ENCODE measurements at regions not wholly inside any gene's neighbourhood (a gene's known extent, or its start where the extent isn't known, plus 50 kb on each side); places are given as distances from the start of the nearest gene placed in this dataset.

DNA sequence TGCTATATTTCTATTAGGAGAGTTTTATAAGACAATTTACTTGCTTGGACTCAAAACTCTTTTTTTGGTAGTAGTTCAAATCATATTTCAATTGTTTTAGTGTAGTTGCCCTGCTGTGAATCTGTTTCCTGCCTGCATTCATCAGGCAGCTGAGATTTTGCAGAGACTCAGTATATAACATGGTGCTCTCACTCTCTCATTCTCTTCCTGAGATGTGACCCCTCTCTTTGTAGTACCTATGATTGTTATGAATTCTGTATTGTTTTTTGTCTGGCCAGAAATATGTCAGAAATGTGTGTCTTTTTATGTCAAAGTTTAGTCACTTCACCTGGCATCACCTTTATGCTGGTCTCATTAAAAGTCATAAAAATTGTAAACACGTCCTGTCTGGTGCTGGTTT is 374.0 kb downstream of the RAPGEF2 start:
- no peaks in the 10 kb centered on the region for H3K27me3 ChIP-seq
- no peak for DNase-seq
- no peak overlapping the region for H3K4me3 ChIP-seq
- WGBS, 2 donors (ENCODE audit: low coverage in 1 of 2): 30 to 54% methylated on average over 1 of the region's 1 CpG
- H3K9me3 ChIP-seq: no peaks in the 10 kb centered on the region
- H3K4me1 ChIP-seq: no peaks in the 10 kb centered on the region
- TF ChIP-seq, protein P1, sequence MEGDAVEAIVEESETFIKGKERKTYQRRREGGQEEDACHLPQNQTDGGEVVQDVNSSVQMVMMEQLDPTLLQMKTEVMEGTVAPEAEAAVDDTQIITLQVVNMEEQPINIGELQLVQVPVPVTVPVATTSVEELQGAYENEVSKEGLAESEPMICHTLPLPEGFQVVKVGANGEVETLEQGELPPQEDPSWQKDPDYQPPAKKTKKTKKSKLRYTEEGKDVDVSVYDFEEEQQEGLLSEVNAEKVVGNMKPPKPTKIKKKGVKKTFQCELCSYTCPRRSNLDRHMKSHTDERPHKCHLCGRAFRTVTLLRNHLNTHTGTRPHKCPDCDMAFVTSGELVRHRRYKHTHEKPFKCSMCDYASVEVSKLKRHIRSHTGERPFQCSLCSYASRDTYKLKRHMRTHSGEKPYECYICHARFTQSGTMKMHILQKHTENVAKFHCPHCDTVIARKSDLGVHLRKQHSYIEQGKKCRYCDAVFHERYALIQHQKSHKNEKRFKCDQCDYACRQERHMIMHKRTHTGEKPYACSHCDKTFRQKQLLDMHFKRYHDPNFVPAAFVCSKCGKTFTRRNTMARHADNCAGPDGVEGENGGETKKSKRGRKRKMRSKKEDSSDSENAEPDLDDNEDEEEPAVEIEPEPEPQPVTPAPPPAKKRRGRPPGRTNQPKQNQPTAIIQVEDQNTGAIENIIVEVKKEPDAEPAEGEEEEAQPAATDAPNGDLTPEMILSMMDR (IDR thresholded peaks at IDR 0.05): no peak
- TF ChIP-seq POLR2AphosphoS5 (IDR thresholded peaks at IDR 0.05) (no peak), EP300 (IDR thresholded peaks at IDR 0.05; ENCODE audit: low read depth) (no peak), POLR2A (IDR thresholded peaks at IDR 0.05) (no peak)
- in situ Hi-C loops (cut with MboI; ENCODE audit: low pct_ligation_motif_present in 1 of 4, low pct_unique_long_range_greater_than_20kb in 1 of 4, low sequenced_read_pairs in 3 of 4): no loop called here
- no peaks in the 10 kb centered on the region for H3K36me3 ChIP-seq
- intact Hi-C loops (cut with DNase I; ENCODE audit: low total_unique reads): no loop called here
- no peak overlapping the region for H3K27ac ChIP-seq

DNA sequence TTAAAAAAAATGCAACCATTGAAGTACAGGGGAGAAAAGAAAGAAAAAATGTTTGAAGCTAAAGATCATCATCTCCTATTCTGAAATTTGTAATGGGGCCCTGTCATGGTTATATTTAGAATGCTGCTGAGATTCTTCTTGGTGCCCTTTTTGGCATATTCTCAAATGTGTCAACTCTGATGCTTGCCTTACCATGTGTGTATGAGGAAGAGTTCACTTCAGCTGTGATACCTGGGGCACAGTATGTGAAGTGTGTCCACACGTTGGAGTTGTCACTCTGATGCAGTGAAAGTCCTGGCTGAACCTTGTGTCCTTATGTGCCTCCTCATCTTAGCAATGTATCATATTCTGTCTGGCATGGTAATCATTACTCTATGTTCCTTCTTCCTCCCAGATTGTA is 377.9 kb downstream of the RAPGEF2 start:
- Histone ChIP-seq H3K27me3 (no peaks in the 10 kb centered on the region), H3K4me1 (no peaks in the 10 kb centered on the region)
- intact Hi-C loops (cut with DNase I; ENCODE audit: low total_unique reads): no loop called here

DNA sequence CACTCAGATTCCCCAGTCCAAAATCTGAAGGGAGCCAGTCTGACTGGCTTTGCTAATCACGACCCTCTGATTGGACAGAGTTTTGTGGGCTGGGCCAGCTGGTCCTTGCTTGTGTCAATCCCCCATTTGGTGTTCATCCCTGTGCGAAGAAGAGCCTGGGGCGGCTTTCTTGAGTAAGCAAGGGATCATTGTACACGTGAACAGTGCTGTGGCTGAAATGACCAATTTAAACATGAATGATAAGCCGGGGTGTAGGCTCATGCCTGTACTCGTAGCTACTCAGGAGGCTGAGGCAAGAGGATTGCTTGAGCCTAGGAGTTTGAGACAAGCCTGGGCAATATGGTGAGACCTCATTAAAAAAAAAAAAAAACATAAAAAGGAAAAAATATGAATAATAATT is 379.1 kb downstream of the RAPGEF2 start:
- in situ Hi-C loops (cut with MboI; ENCODE audit: low pct_ligation_motif_present in 1 of 4, low pct_unique_long_range_greater_than_20kb in 1 of 4, low sequenced_read_pairs in 3 of 4) (no loop called here), intact Hi-C loops (cut with DNase I; ENCODE audit: low total_unique reads) (no loop called here)
- peaks cover 0 to under 1% (median 0%) of the 10 kb centered on the region in 4 donors for H3K4me1 ChIP-seq
- peaks cover under 1% of the 10 kb centered on the region for H3K27me3 ChIP-seq
- H3K36me3 ChIP-seq: no peaks in the 10 kb centered on the region
- no peaks in the 10 kb centered on the region for H3K9me3 ChIP-seq
- DNase-seq: no peak
- H3K27ac ChIP-seq: no peak overlapping the region
- WGBS, 2 donors (ENCODE audit: low coverage in 1 of 2): 50 to 91% methylated on average over 1 to 6 of the region's 6 CpGs
- no peak overlapping the region for H3K4me3 ChIP-seq
- TF ChIP-seq POLR2A (IDR thresholded peaks at IDR 0.05) (no peak), EP300 (IDR thresholded peaks at IDR 0.05; ENCODE audit: low read depth) (no peak), POLR2AphosphoS5 (IDR thresholded peaks at IDR 0.05) (no peak)
- TF ChIP-seq, protein P1 (IDR thresholded peaks at IDR 0.05): no peak

More for the DNA sequence above, 377.9 kb downstream of the RAPGEF2 start:
- Histone ChIP-seq H3K9me3 (no peaks in the 10 kb centered on the region), H3K27ac (no peak overlapping the region), H3K4me3 (no peak overlapping the region), H3K36me3 (no peaks in the 10 kb centered on the region)
- in situ Hi-C loops (cut with MboI; ENCODE audit: low pct_ligation_motif_present in 1 of 4, low pct_unique_long_range_greater_than_20kb in 1 of 4, low sequenced_read_pairs in 3 of 4): no loop called here
- TF ChIP-seq POLR2AphosphoS5 (IDR thresholded peaks at IDR 0.05) (no peak), EP300 (IDR thresholded peaks at IDR 0.05; ENCODE audit: low read depth) (no peak), POLR2A (IDR thresholded peaks at IDR 0.05) (no peak)
- TF ChIP-seq, protein P1 (IDR thresholded peaks at IDR 0.05): no peak
- 50 to 67% methylated on average over 1 of the region's 1 CpG for WGBS, 2 donors (ENCODE audit: low coverage in 1 of 2)
- no peak for DNase-seq

DNA sequence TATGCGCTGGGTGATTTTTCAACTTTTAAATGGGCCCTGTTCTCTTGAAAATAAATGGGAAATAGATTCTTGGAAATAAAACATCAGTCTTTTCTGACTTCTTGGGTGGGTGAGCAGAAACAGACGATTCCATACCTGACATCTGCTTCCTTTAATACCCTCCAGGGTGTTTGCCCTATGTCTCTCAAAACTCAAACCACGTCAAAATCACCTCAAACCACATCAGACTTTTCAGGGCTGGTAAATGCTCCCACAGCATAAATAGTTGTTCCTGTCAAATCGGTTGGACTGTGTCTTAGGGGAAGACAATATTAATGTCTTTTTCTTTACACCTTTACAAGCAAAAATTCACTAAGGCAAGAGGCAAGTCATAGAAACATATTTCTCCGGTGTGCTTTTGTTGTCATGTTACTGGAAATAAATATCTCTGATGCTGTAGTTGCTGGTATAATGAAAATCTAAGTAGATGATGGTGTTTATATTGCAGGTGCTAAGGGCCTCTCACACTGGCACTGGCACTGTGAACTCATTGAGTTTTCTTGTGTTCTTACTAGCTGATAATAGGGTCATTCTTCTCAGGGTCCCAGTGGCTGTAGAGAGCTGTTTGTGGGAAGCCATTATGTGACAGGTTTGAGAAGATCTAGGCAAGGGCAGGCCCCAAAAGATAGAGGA is 380.4 kb downstream of the RAPGEF2 start:
- H3K27me3 ChIP-seq: peaks cover 11% of the 10 kb centered on the region
- H3K4me3 ChIP-seq: no peak overlapping the region
- intact Hi-C loops (cut with DNase I; ENCODE audit: low total_unique reads): no loop called here
- in situ Hi-C loops (cut with MboI; ENCODE audit: low pct_ligation_motif_present in 1 of 4, low pct_unique_long_range_greater_than_20kb in 1 of 4, low sequenced_read_pairs in 3 of 4): no loop called here
- H3K9me3 ChIP-seq: no peaks in the 10 kb centered on the region
- H3K27ac ChIP-seq: no peak overlapping the region
- no peak for TF ChIP-seq POLR2A (IDR thresholded peaks at IDR 0.05)
- no peak for TF ChIP-seq POLR2AphosphoS5 (IDR thresholded peaks at IDR 0.05)
- TF ChIP-seq EP300 (IDR thresholded peaks at IDR 0.05; ENCODE audit: low read depth): no peak
- TF ChIP-seq, protein P1 (IDR thresholded peaks at IDR 0.05): no peak
- DNase-seq: no peak
- H3K4me1 ChIP-seq: peaks cover 0 to 6% (median 1%) of the 10 kb centered on the region in 4 donors
- no peaks in the 10 kb centered on the region for H3K36me3 ChIP-seq
- WGBS, 2 donors (ENCODE audit: low coverage in 1 of 2): 62 to 82% methylated on average over 4 to 5 of the region's 5 CpGs
